Kidney epithelial cell (primary cell): ENCODE measurements at regions not wholly inside any gene's neighbourhood (a gene's known extent, or its start where the extent isn't known, plus 50 kb on each side); places are given as distances from the start of the nearest gene placed in this dataset.

Experiments
- DNase-seq: peaks from one replicate; pipeline ENCODE4 v3.0.0-alpha.2; 2010; ENCODE audit warnings: low read depth
- H3K27me3 ChIP-seq: 2 replicates; pipeline ENCODE4 v1.6.0; 2011; ENCODE audit warnings: low read length; ENCODE audit not compliant: control insufficient read depth, insufficient read depth
- H3K36me3 ChIP-seq: 2 replicates; pipeline ENCODE4 v1.5.1; 2011; ENCODE audit warnings: low read length; ENCODE audit not compliant: control insufficient read depth, insufficient read depth
- H3K4me3 ChIP-seq: 2 replicates; pipeline ENCODE4 v1.5.1; 2011; ENCODE audit warnings: low read depth, mild to moderate bottlenecking, control low read depth, low read length
- CTCF ChIP-seq: IDR thresholded peaks from 2 replicates; pipeline ENCODE4 v1.5.1; 2011; ENCODE audit warnings: mild to moderate bottlenecking, moderate library complexity, low read length, control low read depth, inconsistent platforms; ENCODE audit not compliant: insufficient read depth, poor library complexity, severe bottlenecking

- Histone ChIP-seq H3K36me3 (no peaks in the 10 kb centered on the region), H3K27me3 (no peaks in the 10 kb centered on the region), H3K4me3 (no peak overlapping the region)
- no peak for TF ChIP-seq CTCF
- peak; percentile 70 for DNase-seq
These were observed 91.3 kb upstream of the DTNBP1 start for GRCh38 chr6:15754035-15754705.

DNA sequence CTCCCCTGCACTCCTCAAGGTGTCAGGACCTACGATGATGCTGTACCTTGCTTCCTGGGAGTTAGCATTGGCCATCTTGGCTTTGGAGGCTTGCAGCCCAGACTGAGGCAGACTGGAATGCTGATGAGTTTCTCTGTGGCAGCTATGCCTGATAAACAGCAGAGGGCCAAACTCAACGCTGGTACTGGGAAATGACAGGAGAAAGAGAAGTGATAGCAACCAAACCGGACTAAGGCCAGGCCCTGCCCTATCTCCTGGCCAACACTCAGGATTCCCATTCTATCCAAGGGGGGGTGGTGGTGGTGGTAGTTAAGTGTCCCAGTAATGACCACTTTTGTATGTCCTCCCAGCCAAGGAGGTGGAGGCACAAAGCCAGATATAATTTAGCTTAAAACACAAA lies 90.0 kb upstream of the DTNBP1 start:
- Histone ChIP-seq H3K36me3 (no peaks in the 10 kb centered on the region), H3K27me3 (no peaks in the 10 kb centered on the region), H3K4me3 (no peak overlapping the region)
- no peak for DNase-seq
- TF ChIP-seq CTCF = no peak

DNA sequence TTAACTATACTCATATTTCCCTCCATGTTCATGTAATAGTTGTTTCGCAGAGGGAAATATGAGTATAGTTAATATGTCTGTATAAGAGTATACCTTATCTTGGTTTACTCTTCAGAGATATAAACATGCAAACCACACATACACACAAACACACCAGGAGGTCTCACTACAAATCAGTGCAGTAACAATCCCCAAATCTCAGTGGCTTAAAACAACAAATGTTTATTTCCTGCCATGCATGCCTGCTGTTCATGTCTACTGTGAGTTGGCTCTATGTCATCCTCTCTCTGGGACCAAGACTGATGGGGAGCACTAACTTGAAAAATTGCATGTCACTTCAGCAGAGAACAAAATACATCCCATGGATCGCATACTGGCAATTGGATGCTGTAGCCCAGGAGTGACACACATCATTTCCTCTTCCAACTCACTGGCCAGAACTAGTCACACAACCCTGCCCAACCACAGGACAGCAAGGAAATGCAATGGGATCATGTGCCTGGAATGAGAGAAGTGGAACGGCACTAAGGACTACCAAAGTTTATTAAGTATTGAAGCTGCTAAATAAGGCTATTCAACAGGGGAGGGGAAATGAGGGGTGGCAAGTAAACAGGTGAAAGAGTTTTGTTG lies 89.0 kb upstream of the DTNBP1 start:
- Histone ChIP-seq H3K4me3 (no peak overlapping the region), H3K27me3 (no peaks in the 10 kb centered on the region), H3K36me3 (no peaks in the 10 kb centered on the region)
- no peak for TF ChIP-seq CTCF
- no peak for DNase-seq

DNA sequence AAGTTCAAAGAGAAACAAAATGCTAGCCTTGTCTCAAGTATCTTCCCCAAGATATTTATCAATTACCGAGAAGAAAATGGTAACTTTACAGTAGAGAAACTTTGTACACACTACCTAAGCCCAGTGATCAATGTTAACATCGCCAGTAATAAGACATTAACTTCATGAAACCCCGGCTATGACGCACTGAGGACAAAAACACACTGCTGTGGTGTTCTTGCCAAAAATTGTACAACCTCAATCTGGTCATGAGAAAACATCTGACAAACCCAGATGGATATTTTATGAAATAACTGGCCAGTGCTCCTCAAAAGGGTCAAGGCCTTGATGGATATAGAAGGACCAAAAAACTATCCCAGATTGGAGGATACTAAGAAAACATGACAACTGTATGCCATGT lies 85.5 kb upstream of the DTNBP1 start:
- TF ChIP-seq CTCF = no peak
- no peaks in the 10 kb centered on the region for H3K27me3 ChIP-seq
- no peak overlapping the region for H3K4me3 ChIP-seq
- no peaks in the 10 kb centered on the region for H3K36me3 ChIP-seq
- DNase-seq = no peak

DNA sequence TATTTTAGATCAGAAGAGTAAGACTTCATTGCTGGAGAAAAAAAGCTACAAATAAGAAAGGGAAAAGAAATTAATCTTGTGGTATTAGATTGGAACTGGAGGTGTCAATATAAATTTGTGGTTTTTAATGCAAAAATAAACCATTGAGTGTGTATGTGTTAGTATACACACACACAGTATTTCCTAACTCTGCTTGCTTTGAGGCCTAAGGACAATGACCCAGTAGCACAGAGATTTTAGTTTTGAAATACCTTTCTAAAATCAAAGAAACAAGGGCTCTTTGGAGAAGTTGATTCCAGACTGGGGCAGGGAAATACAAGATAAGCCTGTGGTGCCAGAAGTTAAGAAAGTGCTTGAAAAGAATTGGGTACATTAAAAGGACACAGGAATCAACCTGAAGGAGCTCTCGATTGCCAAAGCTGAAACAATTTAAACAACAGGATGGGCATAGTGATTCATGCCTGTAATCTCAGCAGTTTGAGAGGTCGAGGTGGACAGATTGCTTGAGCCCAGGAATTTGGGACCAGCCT lies 84.6 kb upstream of the DTNBP1 start:
- H3K36me3 ChIP-seq = no peaks in the 10 kb centered on the region
- no peak for DNase-seq
- H3K4me3 ChIP-seq = no peak overlapping the region
- TF ChIP-seq CTCF = no peak
- no peaks in the 10 kb centered on the region for H3K27me3 ChIP-seq
